Ascending aorta (tissue), 2 donors: ENCODE measurements at regions not wholly inside any gene's neighbourhood (a gene's known extent, or its start where the extent isn't known, plus 50 kb on each side); places are given as distances from the start of the nearest gene placed in this dataset.

Experiments
- DNase-seq, 2 donors: peaks; one replicate each; pipeline ENCODE4 v3.0.0-alpha.2; 2019; ENCODE audit warnings: low spot score in 2 of 2
- H3K27ac ChIP-seq, 2 donors: fragments of 200-600 bp; sonication (generic); one replicate each; pipeline ENCODE4 v1.5.1; 2016 to 2017; ENCODE audit warnings: mild to moderate bottlenecking in 1 of 2
- H3K27me3 ChIP-seq: fragments of 200-600 bp; sonication (generic); one replicate; pipeline ENCODE4 v1.5.1; 2017
- H3K36me3 ChIP-seq, 2 donors: fragments of 200-600 bp; sonication (generic); one replicate each; pipeline ENCODE4 v1.5.1; 2016
- H3K4me1 ChIP-seq, 2 donors: fragments of 200-600 bp; sonication (generic); one replicate each; pipeline ENCODE4 v1.5.1; 2016 to 2017; ENCODE audit warnings: mild to moderate bottlenecking in 1 of 2
- H3K4me3 ChIP-seq, 2 donors: fragments of 200-600 bp; sonication (generic); one replicate each; pipeline ENCODE4 v1.5.1; 2016 to 2017; ENCODE audit warnings: mild to moderate bottlenecking in 1 of 2
- H3K9me3 ChIP-seq, 2 donors: fragments of 200-600 bp; sonication (generic); one replicate each; pipeline ENCODE4 v1.5.1; 2016
- CTCF ChIP-seq, 3 experiments: fragments of 200-600 bp in 2 of 3; fragments of 450-650 bp in 1 of 3; sonication (generic) in 2 of 3; IDR thresholded peaks; one replicate each; pipeline ENCODE4 v1.5.1; 2016 to 2019; ENCODE audit warnings: antibody characterized with exemption in 3 of 3, mild to moderate bottlenecking in 1 of 3, moderate library complexity in 1 of 3
- intact Hi-C: fragments of 100-400 bp; cut with DNase I; formaldehyde crosslinking; loops from one replicate; pipeline ENCODE4 v1.15.1; 2023

GRCh38 chr5:42876375-42876844 is 64.7 kb upstream of the SELENOP start:
- H3K4me1 ChIP-seq: peaks cover 0 to 2% of the 10 kb centered on the region in 2 donors
- TF ChIP-seq CTCF (IDR thresholded peaks at IDR 0.05): no peak
- no peaks in the 10 kb centered on the region for H3K27me3 ChIP-seq
- H3K27ac ChIP-seq: no peak overlapping the region
- H3K4me3 ChIP-seq: peak overlapping the region; percentile 25 to 43
- H3K36me3 ChIP-seq: no peaks in the 10 kb centered on the region
- DNase-seq: no peak
- H3K9me3 ChIP-seq: no peaks in the 10 kb centered on the region
- intact Hi-C loops: no loop called here

- Histone ChIP-seq H3K4me1 (peaks cover 0 to 2% of the 10 kb centered on the region in 2 donors), H3K36me3 (no peaks in the 10 kb centered on the region), H3K4me3 (peak overlapping the region in 1 of 2 donors; percentile 43), H3K27me3 (no peaks in the 10 kb centered on the region), H3K9me3 (no peaks in the 10 kb centered on the region), H3K27ac (no peak overlapping the region)
- DNase-seq: no peak
- TF ChIP-seq CTCF (IDR thresholded peaks at IDR 0.05): no peak
- intact Hi-C loops: no loop called here
These were observed 64.2 kb upstream of the SELENOP start for GRCh38 chr5:42875785-42876374.

- H3K4me1 ChIP-seq: peaks cover 0 to 2% of the 10 kb centered on the region in 2 donors
- no peaks in the 10 kb centered on the region for H3K27me3 ChIP-seq
- H3K4me3 ChIP-seq: no peak overlapping the region
- no peak for TF ChIP-seq CTCF (IDR thresholded peaks at IDR 0.05)
- DNase-seq: no peak
- no peaks in the 10 kb centered on the region for H3K9me3 ChIP-seq
- H3K27ac ChIP-seq: no peak overlapping the region
- no peaks in the 10 kb centered on the region for H3K36me3 ChIP-seq
- intact Hi-C loops: no loop called here
These were observed 63.5 kb upstream of the SELENOP start for GRCh38 chr5:42875211-42875610.

- no peaks in the 10 kb centered on the region for H3K36me3 ChIP-seq
- no peak for DNase-seq
- no peak overlapping the region for H3K4me3 ChIP-seq
- H3K27ac ChIP-seq: no peak overlapping the region
- no peaks in the 10 kb centered on the region for H3K27me3 ChIP-seq
- no peaks in the 10 kb centered on the region for H3K9me3 ChIP-seq
- peaks cover 0 to 2% of the 10 kb centered on the region in 2 donors for H3K4me1 ChIP-seq
- no peak for TF ChIP-seq CTCF (IDR thresholded peaks at IDR 0.05)
- intact Hi-C loops: no loop called here
These were observed 63.0 kb upstream of the SELENOP start for GRCh38 chr5:42874621-42875198.

GRCh38 chr5:42872865-42873264 is 61.2 kb upstream of the SELENOP start:
- intact Hi-C loops: no loop called here
- no peak for TF ChIP-seq CTCF (IDR thresholded peaks at IDR 0.05)

More at GRCh38 chr5:42872865-42873264, 61.2 kb upstream of the SELENOP start:
- H3K27ac ChIP-seq: no peak overlapping the region
- H3K4me1 ChIP-seq: peaks cover 0 to 2% of the 10 kb centered on the region in 2 donors
- H3K27me3 ChIP-seq: no peaks in the 10 kb centered on the region
- H3K4me3 ChIP-seq: no peak overlapping the region
- DNase-seq: no peak
- peaks cover 0 to 5% of the 10 kb centered on the region in 2 donors for H3K9me3 ChIP-seq
- no peaks in the 10 kb centered on the region for H3K36me3 ChIP-seq
